ENCODE measurements at regions not wholly inside any gene's neighbourhood (a gene's known extent, or its start where the extent isn't known, plus 50 kb on each side); places are given as distances from the start of the nearest gene placed in this dataset.

DNA sequence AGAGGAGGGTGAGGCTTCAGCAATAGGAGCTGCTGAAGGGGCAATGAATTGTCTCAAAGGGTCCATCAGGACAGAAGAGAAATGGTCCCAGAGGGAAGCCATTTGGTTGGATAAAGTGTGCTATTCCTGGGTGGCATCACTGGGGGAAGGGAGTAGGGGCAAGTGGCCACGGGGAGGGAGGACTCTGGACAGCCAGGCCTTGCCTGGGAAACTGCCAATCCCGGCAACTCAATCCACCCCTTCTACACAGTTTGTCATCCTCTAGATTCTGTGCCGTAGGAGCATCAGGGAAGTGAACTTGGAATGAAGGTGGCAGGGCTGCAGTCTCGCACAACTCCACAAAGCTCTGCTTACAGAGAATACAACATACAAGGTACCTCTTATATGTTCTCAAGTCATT, 59.5 kb upstream of the RIPOR2 start:
- TF ChIP-seq POLR2AphosphoS5 (IDR thresholded peaks at IDR 0.05; ENCODE audit: low read depth, low read length): no peak
- no peak for TF ChIP-seq TAF1 (IDR thresholded peaks at IDR 0.05; ENCODE audit: borderline replicate concordance, low read depth, low read length)
- TF ChIP-seq POLR2A (IDR thresholded peaks at IDR 0.05; ENCODE audit: low read depth, low read length): no peak
